ENCODE measurements at regions not wholly inside any gene's neighbourhood (a gene's known extent, or its start where the extent isn't known, plus 50 kb on each side); places are given as distances from the start of the nearest gene placed in this dataset.

GRCh38 chr5:153236319-153236718 is 254.2 kb upstream of the GRIA1 start:
- Histone ChIP-seq H3K4me3 (ENCODE audit: low read depth in 1 of 2, low read length in 2 of 2) (no peak overlapping the region), H3K4me2 (ENCODE audit: insufficient read depth, low read length) (no peak overlapping the region), H3K27ac (ENCODE audit: low read length) (no peak overlapping the region), H3K36me3 (ENCODE audit: insufficient read depth, low read length) (no peaks in the 10 kb centered on the region), H4K20me1 (ENCODE audit: insufficient read depth, low read length) (no peaks in the 10 kb centered on the region), H3K27me3 (ENCODE audit: insufficient read depth, low read length, poor library complexity) (no peaks in the 10 kb centered on the region), H2AFZ (ENCODE audit: low read depth, low read length) (no peak overlapping the region), H3K9ac (ENCODE audit: low read depth, low read length) (no peak overlapping the region), H3K9me3 (ENCODE audit: insufficient read depth, low read length, severe bottlenecking) (no peaks in the 10 kb centered on the region), H3K4me1 (ENCODE audit: insufficient read depth, low read length) (no peaks in the 10 kb centered on the region), H3K79me2 (ENCODE audit: insufficient read depth, low read length) (no peaks in the 10 kb centered on the region)
- ATAC-seq (ENCODE audit: insufficient read depth, low read depth), result no peak
- no peak for DNase-seq
- no peak for TF ChIP-seq EZH2 (IDR thresholded peaks at IDR 0.05; ENCODE audit: borderline replicate concordance, low read depth, low read length, severe bottlenecking)
- TF ChIP-seq, protein P1, sequence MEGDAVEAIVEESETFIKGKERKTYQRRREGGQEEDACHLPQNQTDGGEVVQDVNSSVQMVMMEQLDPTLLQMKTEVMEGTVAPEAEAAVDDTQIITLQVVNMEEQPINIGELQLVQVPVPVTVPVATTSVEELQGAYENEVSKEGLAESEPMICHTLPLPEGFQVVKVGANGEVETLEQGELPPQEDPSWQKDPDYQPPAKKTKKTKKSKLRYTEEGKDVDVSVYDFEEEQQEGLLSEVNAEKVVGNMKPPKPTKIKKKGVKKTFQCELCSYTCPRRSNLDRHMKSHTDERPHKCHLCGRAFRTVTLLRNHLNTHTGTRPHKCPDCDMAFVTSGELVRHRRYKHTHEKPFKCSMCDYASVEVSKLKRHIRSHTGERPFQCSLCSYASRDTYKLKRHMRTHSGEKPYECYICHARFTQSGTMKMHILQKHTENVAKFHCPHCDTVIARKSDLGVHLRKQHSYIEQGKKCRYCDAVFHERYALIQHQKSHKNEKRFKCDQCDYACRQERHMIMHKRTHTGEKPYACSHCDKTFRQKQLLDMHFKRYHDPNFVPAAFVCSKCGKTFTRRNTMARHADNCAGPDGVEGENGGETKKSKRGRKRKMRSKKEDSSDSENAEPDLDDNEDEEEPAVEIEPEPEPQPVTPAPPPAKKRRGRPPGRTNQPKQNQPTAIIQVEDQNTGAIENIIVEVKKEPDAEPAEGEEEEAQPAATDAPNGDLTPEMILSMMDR (IDR thresholded peaks at IDR 0.05; ENCODE audit: borderline replicate concordance, extremely low read depth, low read length, poor library complexity, severe bottlenecking), result no peak

GRCh38 chr5:153237671-153238332 is 252.7 kb upstream of the GRIA1 start:
- no peak for ATAC-seq (ENCODE audit: insufficient read depth, low read depth)
- Histone ChIP-seq H2AFZ (ENCODE audit: low read depth, low read length) (no peak overlapping the region), H3K27ac (ENCODE audit: low read length) (no peak overlapping the region), H3K27me3 (ENCODE audit: insufficient read depth, low read length, poor library complexity) (no peaks in the 10 kb centered on the region), H3K9me3 (ENCODE audit: insufficient read depth, low read length, severe bottlenecking) (no peaks in the 10 kb centered on the region), H3K4me2 (ENCODE audit: insufficient read depth, low read length) (no peak overlapping the region), H4K20me1 (ENCODE audit: insufficient read depth, low read length) (no peaks in the 10 kb centered on the region), H3K9ac (ENCODE audit: low read depth, low read length) (no peak overlapping the region), H3K4me1 (ENCODE audit: insufficient read depth, low read length) (no peaks in the 10 kb centered on the region), H3K79me2 (ENCODE audit: insufficient read depth, low read length) (no peaks in the 10 kb centered on the region), H3K36me3 (ENCODE audit: insufficient read depth, low read length) (no peaks in the 10 kb centered on the region), H3K4me3 (ENCODE audit: low read depth in 1 of 2, low read length in 2 of 2) (no peak overlapping the region)
- TF ChIP-seq EZH2 (IDR thresholded peaks at IDR 0.05; ENCODE audit: borderline replicate concordance, low read depth, low read length, severe bottlenecking), result no peak
- TF ChIP-seq, protein P1 (IDR thresholded peaks at IDR 0.05; ENCODE audit: borderline replicate concordance, extremely low read depth, low read length, poor library complexity, severe bottlenecking), result no peak
- no peak for DNase-seq

DNA sequence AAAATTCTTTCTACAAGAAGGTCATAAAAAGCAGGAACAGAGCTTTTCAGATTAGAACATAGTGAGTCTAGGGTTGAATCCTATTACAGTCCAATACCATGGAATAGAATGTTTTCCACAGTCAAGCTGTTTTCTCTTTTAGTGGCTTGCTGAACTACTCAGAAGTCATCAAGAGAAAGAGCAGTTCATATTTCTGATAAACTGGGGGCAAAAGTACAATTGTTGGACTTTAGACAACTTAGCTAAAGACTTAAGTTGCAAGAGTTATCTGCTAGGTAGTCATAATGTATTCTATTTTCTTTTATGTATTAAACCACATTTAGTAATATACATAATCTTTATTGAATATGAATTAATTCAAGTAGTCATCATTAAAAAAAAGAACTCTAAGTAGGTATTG is 233.1 kb upstream of the GRIA1 start:
- Histone ChIP-seq H2AFZ (ENCODE audit: low read depth, low read length) (no peak overlapping the region), H3K27me3 (ENCODE audit: insufficient read depth, low read length, poor library complexity) (no peaks in the 10 kb centered on the region), H3K4me3 (ENCODE audit: low read depth in 1 of 2, low read length in 2 of 2) (no peak overlapping the region), H3K4me2 (ENCODE audit: insufficient read depth, low read length) (no peak overlapping the region), H3K36me3 (ENCODE audit: insufficient read depth, low read length) (no peaks in the 10 kb centered on the region), H3K27ac (ENCODE audit: low read length) (no peak overlapping the region), H3K9ac (ENCODE audit: low read depth, low read length) (no peak overlapping the region), H3K4me1 (ENCODE audit: insufficient read depth, low read length) (no peaks in the 10 kb centered on the region), H4K20me1 (ENCODE audit: insufficient read depth, low read length) (no peaks in the 10 kb centered on the region), H3K9me3 (ENCODE audit: insufficient read depth, low read length, severe bottlenecking) (no peaks in the 10 kb centered on the region), H3K79me2 (ENCODE audit: insufficient read depth, low read length) (no peaks in the 10 kb centered on the region)
- no peak for ATAC-seq (ENCODE audit: insufficient read depth, low read depth)
- no peak for TF ChIP-seq EZH2 (IDR thresholded peaks at IDR 0.05; ENCODE audit: borderline replicate concordance, low read depth, low read length, severe bottlenecking)
- TF ChIP-seq, protein P1 (IDR thresholded peaks at IDR 0.05; ENCODE audit: borderline replicate concordance, extremely low read depth, low read length, poor library complexity, severe bottlenecking), result no peak
- no peak for DNase-seq

Data from DND-41 (cell line).